GM23248 (cell line): ENCODE measurements at regions not wholly inside any gene's neighbourhood (a gene's known extent, or its start where the extent isn't known, plus 50 kb on each side); places are given as distances from the start of the nearest gene placed in this dataset.

Experiments used
- EZH2 ChIP-seq: fragments of 200-600 bp; sonication (generic); IDR thresholded peaks from 2 replicates; pipeline ENCODE4 v1.6.1; 2018; ENCODE audit warnings: antibody characterized with exemption, mild to moderate bottlenecking; ENCODE audit not compliant: insufficient read depth, poor library complexity, severe bottlenecking
- EZH2phosphoT487 ChIP-seq: fragments of 200-600 bp; sonication (generic); IDR thresholded peaks from 2 replicates; pipeline ENCODE4 v1.6.1; 2018; ENCODE audit warnings: antibody characterized with exemption, moderate library complexity, mild to moderate bottlenecking, low read depth; ENCODE audit not compliant: insufficient read depth

- no peak for TF ChIP-seq EZH2
- no peak for TF ChIP-seq EZH2phosphoT487
These were observed 77.8 kb upstream of the MGMT start for GRCh38 chr10:129389194-129389593.
